GM19328 (cell line): ENCODE measurements at regions not wholly inside any gene's neighbourhood (a gene's known extent, or its start where the extent isn't known, plus 50 kb on each side); places are given as distances from the start of the nearest gene placed in this dataset.
"Not testable (repeated sequence)": the region's sequence is repeated elsewhere in the genome, so short reads cannot be mapped to it uniquely, and the experiment has no call there.

Source experiments
- ATAC-seq: cut with Tn5 transposase; IDR thresholded peaks from one replicate; pipeline ENCODE4 v1.9.1; 2021; ENCODE audit warnings: mild to moderate bottlenecking, moderate library complexity; ENCODE audit not compliant: unreplicated experiment

GRCh38 chr12:127957001-127957660 lies 309.8 kb upstream of the TMEM132C start:
- ATAC-seq = no peak

- ATAC-seq = no peak
These were observed 304.7 kb upstream of the TMEM132C start for GRCh38 chr12:127962303-127962702.

- no peak for ATAC-seq
These were observed 303.0 kb upstream of the TMEM132C start for GRCh38 chr12:127963933-127964332.

GRCh38 chr12:127964717-127965116 lies 302.3 kb upstream of the TMEM132C start:
- no peak for ATAC-seq

GRCh38 chr12:127966331-127966730 lies 300.6 kb upstream of the TMEM132C start:
- ATAC-seq = no peak

- no peak for ATAC-seq
These were observed 296.5 kb upstream of the TMEM132C start for GRCh38 chr12:127970491-127970890.

GRCh38 chr12:127980585-127980984 lies 286.4 kb upstream of the TMEM132C start:
- ATAC-seq = no peak

GRCh38 chr12:127981875-127982274 lies 285.1 kb upstream of the TMEM132C start:
- ATAC-seq = no peak

GRCh38 chr12:127983213-127983791 lies 283.7 kb upstream of the TMEM132C start:
- not testable (repeated sequence) for ATAC-seq

GRCh38 chr12:127984386-127985055 lies 282.4 kb upstream of the TMEM132C start:
- ATAC-seq = no peak

- ATAC-seq = no peak
These were observed 279.6 kb upstream of the TMEM132C start for GRCh38 chr12:127987199-127987901.

GRCh38 chr12:127991485-127991884 lies 275.5 kb upstream of the TMEM132C start:
- no peak for ATAC-seq

- no peak for ATAC-seq
These were observed 268.0 kb upstream of the TMEM132C start for GRCh38 chr12:127998988-127999387.

- ATAC-seq = no peak
These were observed 262.5 kb upstream of the TMEM132C start for GRCh38 chr12:128004383-128004938.

GRCh38 chr12:128007250-128007649 lies 259.7 kb upstream of the TMEM132C start:
- ATAC-seq = no peak

GRCh38 chr12:128008341-128008740 lies 258.6 kb upstream of the TMEM132C start:
- ATAC-seq = no peak

GRCh38 chr12:128009108-128009507 lies 257.9 kb upstream of the TMEM132C start:
- ATAC-seq = no peak

GRCh38 chr12:128012110-128012509 lies 254.9 kb upstream of the TMEM132C start:
- ATAC-seq = no peak

GRCh38 chr12:128015276-128015675 lies 251.7 kb upstream of the TMEM132C start:
- no peak for ATAC-seq

- no peak for ATAC-seq
These were observed 248.9 kb upstream of the TMEM132C start for GRCh38 chr12:128018067-128018466.

GRCh38 chr12:128019996-128020544 lies 246.9 kb upstream of the TMEM132C start:
- ATAC-seq = no peak
